GM19099 (cell line): ENCODE measurements at regions not wholly inside any gene's neighbourhood (a gene's known extent, or its start where the extent isn't known, plus 50 kb on each side); places are given as distances from the start of the nearest gene placed in this dataset.

Source experiments
- POLR2A ChIP-seq: IDR thresholded peaks from 3 replicates; pipeline ENCODE4 v1.6.1; 2011; ENCODE audit warnings: low read depth; ENCODE audit not compliant: insufficient read length; ENCODE audit errors: extremely low read depth

GRCh38 chr13:81609335-81609734, 1268.4 kb upstream of the SPRY2 start:
- no peak for TF ChIP-seq POLR2A

- no peak for TF ChIP-seq POLR2A
Measured at GRCh38 chr13:81606074-81606473, 1265.1 kb upstream of the SPRY2 start.

- TF ChIP-seq POLR2A, result no peak
Measured at GRCh38 chr13:81602241-81602640, 1261.3 kb upstream of the SPRY2 start.

GRCh38 chr13:81597101-81597500, 1256.2 kb upstream of the SPRY2 start:
- TF ChIP-seq POLR2A, result no peak

GRCh38 chr13:81596224-81596753, 1255.4 kb upstream of the SPRY2 start:
- TF ChIP-seq POLR2A, result no peak

- no peak for TF ChIP-seq POLR2A
Measured at GRCh38 chr13:81591528-81592220, 1250.7 kb upstream of the SPRY2 start.

GRCh38 chr13:81582381-81582780, 1241.5 kb upstream of the SPRY2 start:
- no peak for TF ChIP-seq POLR2A

GRCh38 chr13:81577601-81578195, 1236.8 kb upstream of the SPRY2 start:
- TF ChIP-seq POLR2A, result no peak

GRCh38 chr13:81568824-81569223, 1227.9 kb upstream of the SPRY2 start:
- TF ChIP-seq POLR2A, result no peak

- no peak for TF ChIP-seq POLR2A
Measured at GRCh38 chr13:81565849-81566248, 1224.9 kb upstream of the SPRY2 start.

- no peak for TF ChIP-seq POLR2A
Measured at GRCh38 chr13:81563091-81563490, 1222.2 kb upstream of the SPRY2 start.

- no peak for TF ChIP-seq POLR2A
Measured at GRCh38 chr13:81562598-81562997, 1221.7 kb upstream of the SPRY2 start.

GRCh38 chr13:81551036-81551435, 1210.1 kb upstream of the SPRY2 start:
- no peak for TF ChIP-seq POLR2A

GRCh38 chr13:81540777-81541176, 1199.9 kb upstream of the SPRY2 start:
- TF ChIP-seq POLR2A, result no peak

- TF ChIP-seq POLR2A, result no peak
Measured at GRCh38 chr13:81539643-81540150, 1198.8 kb upstream of the SPRY2 start.

- TF ChIP-seq POLR2A, result no peak
Measured at GRCh38 chr13:81498969-81499368, 1158.0 kb upstream of the SPRY2 start.

GRCh38 chr13:81493144-81493543, 1152.2 kb upstream of the SPRY2 start:
- no peak for TF ChIP-seq POLR2A

GRCh38 chr13:81492449-81492848, 1151.5 kb upstream of the SPRY2 start:
- TF ChIP-seq POLR2A, result no peak
